Right cardiac atrium (tissue), 5 donors: ENCODE measurements at regions not wholly inside any gene's neighbourhood (a gene's known extent, or its start where the extent isn't known, plus 50 kb on each side); places are given as distances from the start of the nearest gene placed in this dataset.

Source experiments
- ATAC-seq, 2 donors: fragments of 200-7000 bp; cut with Tn5 transposase; one replicate each; pipeline versions ENCODE4 v1.8.0 to v1.9.1; 2020; ENCODE audit warnings: moderate library complexity in 2 of 2, mild to moderate bottlenecking in 1 of 2
- DNase-seq, 3 donors: peaks; one replicate each; pipeline ENCODE4 v3.0.0-alpha.2; 2020
- H3K27ac ChIP-seq: one replicate; pipeline ENCODE4 v1.5.1; 2013; ENCODE audit warnings: mild to moderate bottlenecking, low read length, control low read depth, moderate library complexity
- H3K27me3 ChIP-seq: one replicate; pipeline ENCODE4 v1.6.1; 2013; ENCODE audit not compliant: control insufficient read depth, insufficient read depth
- H3K4me1 ChIP-seq: one replicate; pipeline ENCODE4 v1.6.1; 2013; ENCODE audit warnings: low read length; ENCODE audit not compliant: control insufficient read depth, insufficient read depth
- H3K4me3 ChIP-seq: one replicate; pipeline ENCODE4 v1.5.1; 2013; ENCODE audit warnings: low read length, control low read depth
- H3K9me3 ChIP-seq: one replicate; pipeline ENCODE4 v1.6.1; 2013; ENCODE audit warnings: low read length; ENCODE audit not compliant: control insufficient read depth
- WGBS: extraction: QIAGEN DNeasy Blood & Tissue Kit; methylation state at CpG from one replicate; pipeline ENCODE4 v1.1.7; 2013; 5-methylcytosine and 5-hydroxymethylcytosine counted together
- intact Hi-C, 4 donors: fragments of 100-400 bp; cut with DNase I; formaldehyde crosslinking; loops; one replicate each; pipeline versions ENCODE4 v1.11.0 to v1.14.0; 2022 to 2023
- donor health status: healthy with polysubstance abuse.
- donor health status: DM: no; HTN: yes; CAD: no.
- donor health status: DM: no; HTN: no; CAD: no.
- donor health status: DM: no; HTN: yes; CAD: no; lungs with severe emphysema.
- donor health status: DM: yes; HTN: yes; CAD: no.

- WGBS: 79% methylated on average over 5 of the region's 5 CpGs
- intact Hi-C loops: no loop called here
- Histone ChIP-seq H3K4me1 (no peaks in the 10 kb centered on the region), H3K27me3 (no peaks in the 10 kb centered on the region), H3K27ac (no peak overlapping the region), H3K4me3 (no peak overlapping the region), H3K9me3 (no peaks in the 10 kb centered on the region)
- DNase-seq: no peak
- ATAC-seq: no peak
Measured at GRCh38 chr10:6746782-6747181, 166.7 kb upstream of the PRKCQ start.

DNA sequence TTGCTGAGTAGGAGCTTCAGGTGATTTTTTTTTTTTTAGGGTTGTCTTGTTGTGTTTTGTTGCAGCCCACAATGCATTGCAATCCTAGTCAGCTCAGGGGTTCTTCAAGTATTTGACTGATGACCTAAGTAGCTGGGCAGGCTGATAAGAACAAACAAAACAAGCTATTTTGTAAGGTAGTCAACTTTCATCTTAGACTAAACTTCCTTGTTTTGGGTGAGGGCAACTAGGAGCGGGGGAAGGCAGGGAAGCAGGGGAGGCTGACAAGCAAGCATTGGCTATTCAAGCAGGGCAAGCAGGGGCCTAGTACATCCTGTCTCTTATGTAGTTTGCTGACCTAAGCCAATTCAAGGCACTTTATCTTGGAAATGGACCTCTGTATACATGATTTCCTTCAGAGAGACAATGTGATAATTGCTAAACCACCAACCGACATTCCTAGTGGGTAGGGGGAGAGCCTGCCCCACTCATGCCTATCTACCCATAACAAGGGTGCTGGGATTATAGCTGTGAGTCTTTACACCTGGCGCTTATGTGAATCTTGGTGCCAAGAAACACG lies 163.3 kb upstream of the PRKCQ start:
- Histone ChIP-seq H3K27me3 (no peaks in the 10 kb centered on the region), H3K4me1 (no peaks in the 10 kb centered on the region), H3K4me3 (no peak overlapping the region), H3K9me3 (no peaks in the 10 kb centered on the region), H3K27ac (no peak overlapping the region)
- ATAC-seq: no peak
- intact Hi-C loops: no loop called here
- WGBS: 70% methylated on average over 4 of the region's 4 CpGs
- no peak for DNase-seq

DNA sequence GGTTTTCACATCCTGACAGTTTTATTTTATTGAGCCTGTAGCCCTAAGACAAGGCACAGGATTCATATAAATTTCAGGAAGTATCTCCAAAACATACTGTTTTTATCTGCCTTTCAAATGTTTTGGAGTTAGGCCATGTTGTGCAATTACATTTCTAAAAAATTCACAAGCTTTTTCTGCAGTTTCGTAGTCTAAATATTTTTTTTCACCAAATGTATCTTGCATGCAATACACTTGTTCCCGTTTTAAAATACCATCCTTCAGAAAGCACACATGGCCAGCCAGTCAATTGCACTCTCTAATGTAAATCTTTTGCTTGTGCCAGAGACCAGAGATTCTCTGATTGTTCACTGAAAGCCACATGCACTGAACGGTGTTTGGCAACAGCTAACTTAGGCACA lies 161.5 kb upstream of the PRKCQ start:
- no peak overlapping the region for H3K27ac ChIP-seq
- DNase-seq: no peak
- intact Hi-C loops: no loop called here
- H3K4me1 ChIP-seq: no peaks in the 10 kb centered on the region
- no peaks in the 10 kb centered on the region for H3K27me3 ChIP-seq
- no peaks in the 10 kb centered on the region for H3K9me3 ChIP-seq
- 29% methylated on average over 3 of the region's 3 CpGs for WGBS
- ATAC-seq: no peak
- H3K4me3 ChIP-seq: no peak overlapping the region

GRCh38 chr10:6739530-6740174 lies 159.6 kb upstream of the PRKCQ start:
- no peaks in the 10 kb centered on the region for H3K4me1 ChIP-seq
- no peaks in the 10 kb centered on the region for H3K9me3 ChIP-seq
- DNase-seq (no peak), ATAC-seq (no peak)
- H3K4me3 ChIP-seq: no peak overlapping the region
- H3K27ac ChIP-seq: no peak overlapping the region
- WGBS: 89% methylated on average over 12 of the region's 12 CpGs
- intact Hi-C loops: no loop called here
- H3K27me3 ChIP-seq: no peaks in the 10 kb centered on the region

- Histone ChIP-seq H3K27ac (no peak overlapping the region), H3K9me3 (no peaks in the 10 kb centered on the region), H3K4me1 (no peaks in the 10 kb centered on the region), H3K4me3 (no peak overlapping the region), H3K27me3 (no peaks in the 10 kb centered on the region)
- no peak for ATAC-seq
- 27% methylated on average over 14 of the region's 14 CpGs for WGBS
- intact Hi-C loops: no loop called here
- DNase-seq: no peak
Measured at GRCh38 chr10:6738112-6738768, 158.2 kb upstream of the PRKCQ start.

DNA sequence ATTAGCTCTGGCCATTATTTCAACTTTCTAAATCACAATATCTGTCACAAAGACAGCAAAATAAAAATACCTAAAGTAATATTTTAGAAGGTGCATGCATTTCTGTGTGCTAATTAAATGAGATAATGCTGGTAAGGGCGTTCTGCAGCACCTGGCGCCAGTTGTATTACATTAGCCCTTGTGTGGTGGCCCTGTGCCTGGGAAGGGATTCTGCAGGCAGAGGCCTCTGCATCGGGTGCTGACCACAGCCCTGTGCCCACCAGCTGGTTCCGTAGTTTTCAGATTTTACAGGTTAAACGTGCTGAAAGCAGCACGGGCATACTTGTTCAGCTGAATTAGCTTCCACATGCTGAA lies 157.7 kb upstream of the PRKCQ start:
- DNase-seq (no peak), ATAC-seq (no peak)
- no peaks in the 10 kb centered on the region for H3K27me3 ChIP-seq
- WGBS: 71% methylated on average over 6 of the region's 6 CpGs
- H3K9me3 ChIP-seq: no peaks in the 10 kb centered on the region
- intact Hi-C loops: no loop called here
- H3K4me3 ChIP-seq: no peak overlapping the region
- no peak overlapping the region for H3K27ac ChIP-seq
- H3K4me1 ChIP-seq: no peaks in the 10 kb centered on the region

DNA sequence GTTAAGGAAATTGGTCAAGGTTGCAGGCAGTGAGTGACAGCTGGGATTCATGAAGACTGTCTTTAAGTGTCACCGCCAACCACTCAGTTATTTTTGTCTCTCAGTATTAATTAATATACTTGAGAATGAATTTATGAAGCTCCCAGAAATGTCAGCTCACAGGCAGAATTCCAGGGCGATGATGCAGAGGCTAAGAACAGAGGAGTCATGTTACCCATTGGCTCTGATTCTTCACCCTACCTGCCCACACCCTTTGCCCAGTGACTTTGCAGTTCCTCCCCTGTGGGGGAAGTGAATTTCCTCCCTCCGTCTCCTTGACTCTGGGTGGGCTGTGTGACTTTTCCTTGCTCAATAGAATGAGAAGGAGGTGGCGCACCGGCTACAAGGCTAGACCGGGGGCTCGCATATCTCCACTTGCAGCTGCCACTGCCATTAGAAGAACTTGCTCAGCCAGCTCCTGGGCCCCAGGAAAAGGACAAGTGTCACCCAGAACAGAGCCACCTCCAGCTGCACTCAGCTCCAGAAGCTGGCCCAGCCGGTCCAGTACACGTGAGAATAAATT lies 157.1 kb upstream of the PRKCQ start:
- intact Hi-C loops: no loop called here
- no peak overlapping the region for H3K27ac ChIP-seq
- H3K4me1 ChIP-seq: no peaks in the 10 kb centered on the region
- WGBS: 76% methylated on average over 9 of the region's 9 CpGs
- no peaks in the 10 kb centered on the region for H3K27me3 ChIP-seq
- no peak overlapping the region for H3K4me3 ChIP-seq
- DNase-seq (no peak), ATAC-seq (peak in 1 of 2 donors; percentile 29)
- no peaks in the 10 kb centered on the region for H3K9me3 ChIP-seq

DNA sequence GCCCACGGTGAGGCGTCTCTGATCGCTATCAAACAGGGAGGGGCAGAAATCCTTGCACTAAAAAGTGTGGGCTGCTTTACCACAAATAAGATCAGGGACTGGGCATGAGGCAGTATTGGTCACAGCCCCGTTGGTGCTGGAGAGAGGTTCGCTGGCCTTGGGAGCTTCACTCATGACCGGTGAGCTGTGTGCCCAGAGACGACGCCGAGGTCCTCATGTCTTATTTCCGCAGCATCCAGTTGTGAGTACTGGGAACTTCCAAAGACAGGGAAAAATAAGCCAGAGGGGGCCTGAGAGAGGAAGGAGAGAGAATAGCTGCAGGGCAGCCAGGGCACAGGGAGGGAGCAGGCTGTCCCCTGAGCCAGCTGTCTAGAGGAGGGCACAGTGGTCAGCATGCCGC lies 154.2 kb upstream of the PRKCQ start:
- no peaks in the 10 kb centered on the region for H3K4me1 ChIP-seq
- ATAC-seq: no peak
- H3K27ac ChIP-seq: no peak overlapping the region
- H3K4me3 ChIP-seq: no peak overlapping the region
- H3K9me3 ChIP-seq: no peaks in the 10 kb centered on the region
- 74% methylated on average over 11 of the region's 11 CpGs for WGBS
- H3K27me3 ChIP-seq: no peaks in the 10 kb centered on the region
- DNase-seq: no peak
- intact Hi-C loops: no loop called here

DNA sequence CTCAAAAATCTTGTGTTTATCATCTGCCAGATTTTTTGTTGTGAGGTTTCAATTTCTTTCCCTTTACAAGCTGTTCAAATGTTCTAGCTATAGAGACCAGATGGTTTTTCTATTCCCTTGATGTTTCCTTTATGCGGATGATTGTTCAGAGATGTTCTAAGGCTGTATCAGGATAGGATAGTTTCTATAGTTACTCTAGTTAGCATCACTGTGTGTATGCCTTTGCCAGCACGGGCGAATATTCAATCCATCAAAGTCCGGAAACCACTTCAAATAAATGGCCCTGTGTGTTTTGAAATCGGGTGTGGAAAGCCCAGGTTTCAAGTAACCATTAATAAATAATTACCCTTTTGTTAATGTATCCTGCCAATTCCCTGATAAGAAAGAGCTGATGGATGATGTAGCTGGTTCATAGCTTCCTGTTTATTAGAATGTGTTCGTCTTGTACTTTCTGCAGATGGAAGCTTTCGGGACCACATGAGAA lies 149.8 kb upstream of the PRKCQ start:
- Histone ChIP-seq H3K27ac (no peak overlapping the region), H3K4me3 (no peak overlapping the region), H3K9me3 (no peaks in the 10 kb centered on the region), H3K4me1 (no peaks in the 10 kb centered on the region), H3K27me3 (no peaks in the 10 kb centered on the region)
- ATAC-seq (no peak), DNase-seq (no peak)
- intact Hi-C loops: no loop called here
- WGBS: 27% methylated on average over 7 of the region's 7 CpGs

DNA sequence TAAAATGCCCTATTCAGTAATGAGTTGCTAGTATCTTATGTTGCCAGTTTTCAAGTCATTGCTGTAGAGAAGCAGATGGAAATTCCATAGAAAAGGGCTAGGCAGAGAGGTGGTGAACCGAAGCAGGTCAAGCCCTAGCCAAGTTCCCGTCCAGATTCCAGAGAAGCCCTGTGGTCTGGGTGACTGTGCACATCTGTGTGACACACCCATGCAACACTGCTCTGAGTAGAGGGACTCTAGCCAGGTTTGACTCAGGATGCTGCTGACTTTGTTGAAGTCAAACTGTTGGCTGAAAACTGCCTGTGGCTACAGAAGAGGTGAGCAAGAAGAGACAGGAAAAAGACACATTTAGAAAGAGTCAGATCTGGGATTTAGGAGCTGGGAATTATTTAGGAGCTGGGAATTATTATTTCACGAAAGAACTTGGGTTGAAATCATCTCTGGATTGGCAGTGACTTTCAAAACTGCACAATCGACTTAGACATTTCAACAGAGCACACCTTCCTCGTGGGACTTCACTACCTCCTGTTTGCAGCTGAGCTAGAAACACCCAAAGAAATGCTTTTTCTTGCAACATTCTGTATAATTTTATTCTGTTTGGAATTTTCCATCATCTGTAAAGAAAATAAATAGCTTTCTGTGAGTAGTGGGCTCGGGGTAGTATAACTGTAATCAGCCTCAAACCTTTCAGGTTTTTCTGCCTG lies 149.1 kb upstream of the PRKCQ start:
- no peak for ATAC-seq
- H3K27me3 ChIP-seq: no peaks in the 10 kb centered on the region
- intact Hi-C loops: no loop called here

GRCh38 chr10:6726924-6727323 lies 146.8 kb upstream of the PRKCQ start:
- Histone ChIP-seq H3K4me3 (no peak overlapping the region), H3K4me1 (no peaks in the 10 kb centered on the region), H3K27ac (no peak overlapping the region), H3K9me3 (no peaks in the 10 kb centered on the region), H3K27me3 (no peaks in the 10 kb centered on the region)
- intact Hi-C loops: no loop called here
- no peak for ATAC-seq
- no peak for DNase-seq
- 97% methylated on average over 3 of the region's 3 CpGs for WGBS

More for the DNA sequence above, 149.1 kb upstream of the PRKCQ start:
- no peaks in the 10 kb centered on the region for H3K4me1 ChIP-seq
- 47% methylated on average over 6 of the region's 6 CpGs for WGBS
- no peak overlapping the region for H3K4me3 ChIP-seq
- H3K27ac ChIP-seq: no peak overlapping the region
- DNase-seq: no peak
- no peaks in the 10 kb centered on the region for H3K9me3 ChIP-seq
